GM12878 (cell line): ENCODE measurements at regions not wholly inside any gene's neighbourhood (a gene's known extent, or its start where the extent isn't known, plus 50 kb on each side); places are given as distances from the start of the nearest gene placed in this dataset.
A peak's percentile ranks its signal among the peaks of the same experiment; 100 is the strongest.
"Not testable (repeated sequence)": the region's sequence is repeated elsewhere in the genome, so short reads cannot be mapped to it uniquely, and the experiment has no call there.

Experiments
- ATAC-seq: fragments of 200-7000 bp; cut with Tn5 transposase; 3 replicates; pipeline ENCODE4 v1.9.1; 2020; ENCODE audit warnings: mild to moderate bottlenecking, moderate library complexity
- BruUV-seq: library from RNA; stranded (reverse); fragments of 400-500 nt; replicated peaks from 2 replicates; lab custom pipeline; 2021; lab: Mats Ljungman, UMichigan
- CTCF ChIA-PET: fragments of 300-600 bp; sonication (Branson Sonifier 250); formaldehyde crosslinking; extraction: SDS; loops from one replicate; lab custom pipeline; 2021; ENCODE audit warnings: inconsistent platforms; lab: Yijun Ruan, JAX
- POLR2A ChIA-PET: fragments of 350-600 bp; formaldehyde crosslinking; extraction: SDS; loops from one replicate; lab custom pipeline; 2021; ENCODE audit warnings: inconsistent platforms; lab: Charles Lee
- RAD21 ChIA-PET: fragments of 300-600 bp; sonication (Branson Sonifier 250); formaldehyde crosslinking; loops from one replicate; lab custom pipeline; 2023; ENCODE audit warnings: antibody characterized with exemption; ENCODE audit not compliant: unreplicated experiment; lab: Charles Lee
- SMC1A ChIA-PET: fragments of 300-600 bp; sonication (Branson Sonifier 250); formaldehyde crosslinking; loops from one replicate; lab custom pipeline; 2023; ENCODE audit not compliant: unreplicated experiment, uncharacterized antibody; lab: Charles Lee
- DNase-seq: peaks from one replicate; pipeline ENCODE4 v3.0.0-alpha.2; 2011; ENCODE audit warnings: low read depth, low spot score
- FAIRE-seq: peaks from 3 replicates; lab custom pipeline; 2011; peaks lifted over from hg19 to GRCh38; lab: Jason Lieb, UNC
- H2AFZ ChIP-seq: 2 replicates; pipeline ENCODE4 v1.6.0; 2011; ENCODE audit warnings: low read depth, low read length, control low read depth; ENCODE audit not compliant: control insufficient read depth
- H3K27ac ChIP-seq: 2 replicates; pipeline ENCODE4 v1.5.1; 2011; ENCODE audit warnings: control low read depth; ENCODE audit not compliant: control insufficient read depth, insufficient read depth
- H3K27me3 ChIP-seq, 2 experiments: replicated peaks in 1 of 2; 2 replicates each; pipeline versions ENCODE4 v1.6.0 to v1.6.1; 2011; ENCODE audit warnings: low read length in 1 of 2; ENCODE audit not compliant: control insufficient read depth in 2 of 2, insufficient read depth in 2 of 2
- H3K36me3 ChIP-seq, 2 experiments: 2 replicates each; pipeline ENCODE4 v1.5.1; 2011; ENCODE audit warnings: low read length in 1 of 2; ENCODE audit not compliant: control insufficient read depth in 2 of 2, insufficient read depth in 2 of 2
- H3K4me1 ChIP-seq: 2 replicates; pipeline ENCODE4 v1.6.1; 2011; ENCODE audit warnings: mild to moderate bottlenecking, low read length, moderate library complexity, mixed read lengths; ENCODE audit not compliant: control insufficient read depth, insufficient read depth
- H3K4me2 ChIP-seq: 2 replicates; pipeline ENCODE4 v1.6.0; 2011; ENCODE audit warnings: control low read depth; ENCODE audit not compliant: control insufficient read depth, insufficient read depth
- H3K4me3 ChIP-seq: fragments of 200-600 bp; sonication (generic); 2 replicates; pipeline ENCODE4 v1.5.1; 2016
- H3K79me2 ChIP-seq: 2 replicates; pipeline ENCODE4 v1.6.0; 2011; ENCODE audit warnings: low read length; ENCODE audit not compliant: control insufficient read depth, insufficient read depth
- H3K9ac ChIP-seq: 2 replicates; pipeline ENCODE4 v1.8.0; 2011; ENCODE audit warnings: low read length, control low read depth, mixed read lengths; ENCODE audit not compliant: control insufficient read depth, insufficient read depth
- H3K9me3 ChIP-seq: replicated peaks from 3 replicates; pipeline ENCODE4 v1.5.1; 2011; ENCODE audit warnings: mild to moderate bottlenecking, low read length; ENCODE audit not compliant: control insufficient read depth, insufficient read depth
- H4K20me1 ChIP-seq: 2 replicates; pipeline ENCODE4 v1.6.0; 2011; ENCODE audit not compliant: control insufficient read depth, insufficient read depth
- WGBS: methylation state at CpG from one replicate; pipeline ENCODE4 v1.1.6; 2016; ENCODE audit warnings: low lambda C conversion rate; ENCODE audit not compliant: insufficient replicate concordance, insufficient coverage; ENCODE audit errors: missing lambda C conversion rate; 5-methylcytosine and 5-hydroxymethylcytosine counted together
- in situ Hi-C: fragments of 300-500 bp; cut with MboI; formaldehyde crosslinking; loops from 9 replicates; pipeline ENCODE4 v1.14.3; 2018; ENCODE audit warnings: mixed read lengths
- intact Hi-C: fragments of 100-400 bp; cut with micrococcal nuclease; formaldehyde crosslinking; loops from one replicate; pipeline ENCODE4 v1.14.2; 2022; ENCODE audit not compliant: unreplicated experiment

- WGBS, result 58% methylated on average over 7 of the region's 8 CpGs
- peak; percentile 56 for ATAC-seq
- H3K4me1 ChIP-seq, H2AFZ ChIP-seq, H3K4me3 ChIP-seq, H3K79me2 ChIP-seq, CTCF ChIA-PET, H4K20me1 ChIP-seq, POLR2A ChIA-PET, H3K9me3 ChIP-seq, BruUV-seq, FAIRE-seq, DNase-seq, H3K27me3 ChIP-seq, H3K27ac ChIP-seq, in situ Hi-C loops, SMC1A ChIA-PET, H3K36me3 ChIP-seq, RAD21 ChIA-PET, H3K4me2 ChIP-seq, intact Hi-C loops, H3K9ac ChIP-seq: not testable (repeated sequence)
Measured at GRCh38 chr15:84164423-84165292, 70.9 kb upstream of the GOLGA6L4 start.

- H2AFZ ChIP-seq, POLR2A ChIA-PET, H3K36me3 ChIP-seq, in situ Hi-C loops, FAIRE-seq, ATAC-seq, H3K27me3 ChIP-seq, H3K9ac ChIP-seq, H3K27ac ChIP-seq, intact Hi-C loops, H3K9me3 ChIP-seq, DNase-seq, H3K79me2 ChIP-seq, RAD21 ChIA-PET, CTCF ChIA-PET, H3K4me1 ChIP-seq, H4K20me1 ChIP-seq, H3K4me3 ChIP-seq, BruUV-seq, SMC1A ChIA-PET, H3K4me2 ChIP-seq: not testable (repeated sequence)
- WGBS, result no CpG with 5 or more reads among the region's 19 CpGs
Measured at GRCh38 chr15:84170029-84170428, 65.5 kb upstream of the GOLGA6L4 start.

GRCh38 chr15:84173231-84173610 lies 62.4 kb upstream of the GOLGA6L4 start:
- H2AFZ ChIP-seq, SMC1A ChIA-PET, POLR2A ChIA-PET, FAIRE-seq, H3K4me2 ChIP-seq, H3K27me3 ChIP-seq, in situ Hi-C loops, ATAC-seq, H4K20me1 ChIP-seq, H3K9me3 ChIP-seq, RAD21 ChIA-PET, H3K4me3 ChIP-seq, DNase-seq, intact Hi-C loops, CTCF ChIA-PET, H3K4me1 ChIP-seq, H3K9ac ChIP-seq, BruUV-seq, H3K36me3 ChIP-seq, H3K79me2 ChIP-seq, H3K27ac ChIP-seq: not testable (repeated sequence)
- 12% methylated on average over 9 of the region's 22 CpGs for WGBS
